Fibroblast of upper back skin (primary cell): ENCODE measurements at regions not wholly inside any gene's neighbourhood (a gene's known extent, or its start where the extent isn't known, plus 50 kb on each side); places are given as distances from the start of the nearest gene placed in this dataset.

Source experiments
- DNase-seq: peaks from one replicate; pipeline ENCODE4 v3.0.0-alpha.2; 2013

DNA sequence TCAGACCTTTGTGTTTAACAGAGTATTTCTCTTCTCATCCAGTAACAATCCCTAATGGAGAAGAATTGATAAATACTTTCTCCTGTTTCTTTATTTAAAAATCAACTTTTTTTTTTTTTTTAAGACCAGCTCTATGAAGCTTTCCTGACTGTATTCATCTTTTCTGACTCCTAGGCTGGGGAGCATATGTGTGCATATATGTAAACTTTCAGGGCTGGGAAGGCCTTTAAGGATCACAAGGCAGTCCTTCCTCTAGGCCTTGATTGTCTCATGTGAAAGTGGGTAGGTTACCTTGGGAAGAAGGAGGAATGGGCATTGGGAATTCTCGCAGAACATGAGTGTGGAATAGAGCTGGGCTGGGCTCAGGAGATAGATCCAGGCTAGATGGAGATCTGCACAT, 292.9 kb upstream of the SALL1 start:
- DNase-seq, result no peak

DNA sequence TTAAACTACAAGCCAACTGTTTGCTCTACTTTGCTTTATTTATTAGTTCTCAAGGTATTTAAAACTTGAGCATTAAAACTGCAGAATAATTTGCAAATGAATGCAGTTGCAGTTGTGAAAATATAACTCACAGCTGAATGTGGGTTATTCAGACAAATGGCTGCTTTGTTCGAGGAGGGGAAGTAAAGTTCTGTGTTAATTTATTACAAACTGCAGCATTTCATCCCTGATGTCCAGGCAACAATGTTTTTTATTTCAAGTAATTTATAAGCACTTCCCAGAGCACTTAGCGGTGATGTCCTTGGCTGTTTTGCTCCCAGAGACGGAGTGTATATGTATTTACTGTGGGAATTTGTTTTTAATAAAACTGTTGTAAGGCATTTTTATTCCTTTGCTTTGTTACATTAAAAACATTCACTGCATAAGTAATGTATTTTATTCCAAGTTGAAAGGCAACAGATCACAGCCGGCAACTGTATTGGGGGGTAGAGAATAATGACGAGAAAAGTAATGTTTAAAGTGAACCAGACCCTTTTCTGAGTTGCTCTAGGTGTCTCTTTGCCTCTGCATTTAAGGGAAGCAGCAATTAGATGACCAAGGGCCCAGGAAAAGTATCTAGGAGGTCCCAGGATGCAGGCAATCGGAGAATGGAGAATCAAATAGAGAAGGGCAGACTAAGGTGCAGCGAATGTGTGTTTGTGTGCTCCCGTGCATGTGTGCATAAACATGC, 291.2 kb upstream of the SALL1 start:
- DNase-seq, result no peak

DNA sequence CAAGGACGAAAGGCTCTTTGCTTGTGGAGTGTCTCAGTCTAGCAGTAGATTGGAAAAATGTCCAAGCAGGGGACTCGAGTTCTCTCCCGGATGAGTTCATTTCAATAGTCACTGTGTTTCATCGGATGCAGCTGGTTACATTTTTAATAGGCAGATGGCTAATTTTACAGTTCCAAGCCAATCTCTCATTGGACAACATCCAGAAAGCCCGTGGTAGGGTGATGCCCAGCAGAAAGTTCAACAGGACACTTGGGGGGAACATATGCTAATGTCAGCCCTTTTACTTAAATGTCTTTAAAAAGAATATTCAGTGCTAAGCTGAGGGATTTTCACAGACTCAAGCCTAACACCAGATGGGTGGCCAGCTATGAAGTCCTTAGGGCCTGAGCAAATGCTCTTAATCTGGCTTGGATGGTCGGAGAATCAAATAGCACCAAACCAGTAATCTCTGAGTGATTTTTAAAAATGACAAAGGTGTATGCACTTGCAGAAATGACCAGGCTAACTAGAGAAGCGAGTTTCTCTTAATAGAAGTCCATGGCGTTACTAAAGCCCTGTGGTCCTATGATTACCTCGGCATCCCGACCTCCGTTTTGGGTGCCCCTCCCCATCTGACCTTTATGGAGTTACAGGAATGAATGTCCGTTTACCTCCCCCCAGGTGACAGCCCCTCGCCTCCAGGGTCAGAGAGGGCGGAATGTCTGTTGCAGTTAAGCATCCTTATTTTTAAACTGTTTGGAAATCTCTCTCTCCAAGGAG, 289.2 kb upstream of the SALL1 start:
- DNase-seq, result no peak

DNA sequence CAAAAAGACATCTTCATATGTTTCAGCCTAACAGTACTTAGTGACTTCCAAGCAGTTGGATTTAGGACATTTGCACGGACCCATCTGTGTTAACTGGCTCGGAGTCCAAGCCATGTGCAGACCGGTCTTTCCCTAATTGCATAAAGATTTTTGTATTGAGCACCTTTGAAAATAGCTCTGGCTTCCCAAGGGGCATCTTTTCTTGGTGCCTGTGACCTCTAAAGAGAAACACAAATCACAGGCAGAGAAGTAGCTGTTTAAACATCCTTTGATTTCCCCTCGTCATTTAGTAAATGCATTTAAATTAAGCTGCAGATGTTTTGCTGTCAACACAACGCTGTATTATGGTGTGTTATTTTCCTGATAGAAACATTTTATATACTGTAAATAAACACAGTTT, 288.2 kb upstream of the SALL1 start:
- no peak for DNase-seq

DNA sequence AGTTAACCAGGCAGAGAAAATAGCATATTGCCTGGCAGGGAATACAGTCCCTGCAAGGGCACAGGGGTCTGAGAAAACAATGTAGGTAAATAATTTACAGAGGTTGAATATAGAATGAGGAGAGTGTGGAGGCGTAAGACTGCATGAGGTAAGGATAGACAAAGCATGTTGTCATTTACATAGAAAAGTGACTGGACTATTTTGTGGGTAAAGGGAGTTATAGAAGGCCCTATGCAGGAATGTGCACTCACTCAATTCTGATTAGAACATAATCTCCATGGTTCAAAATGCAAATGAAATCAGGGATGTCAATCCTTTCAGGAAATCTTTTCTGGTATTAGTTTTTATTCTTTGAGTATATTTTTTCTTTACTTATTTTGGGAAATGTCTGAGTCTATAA, 285.7 kb upstream of the SALL1 start:
- DNase-seq, result no peak

DNA sequence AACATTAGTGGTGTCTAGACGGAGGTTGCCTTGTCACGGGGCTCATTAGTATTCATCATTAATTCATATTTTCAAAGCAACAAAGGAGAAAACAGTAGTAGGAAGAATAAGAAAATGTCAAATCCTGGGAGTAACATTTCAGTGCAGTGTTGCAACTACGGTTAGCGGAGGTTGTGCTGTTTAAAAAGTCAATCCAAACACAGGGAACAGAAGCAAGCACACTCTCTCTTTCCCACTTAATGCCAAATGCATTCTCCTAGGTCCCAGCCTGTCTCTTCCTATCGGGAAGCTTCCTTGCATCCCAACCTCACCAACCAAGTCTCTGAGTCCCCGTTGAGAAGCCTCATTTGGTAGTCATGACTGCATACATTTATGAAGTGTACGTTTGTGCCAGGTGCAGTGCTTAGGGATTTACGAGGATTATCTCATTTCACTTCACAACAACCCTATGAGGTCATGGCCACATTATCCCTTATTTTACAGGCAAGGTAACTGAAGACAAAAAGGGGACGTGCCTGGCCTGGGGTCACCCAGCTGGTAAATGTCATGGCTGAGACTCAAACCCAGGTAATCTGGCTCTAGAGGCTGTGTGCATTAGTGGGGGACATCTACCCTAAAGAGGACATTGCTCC, 283.6 kb upstream of the SALL1 start:
- no peak for DNase-seq

DNA sequence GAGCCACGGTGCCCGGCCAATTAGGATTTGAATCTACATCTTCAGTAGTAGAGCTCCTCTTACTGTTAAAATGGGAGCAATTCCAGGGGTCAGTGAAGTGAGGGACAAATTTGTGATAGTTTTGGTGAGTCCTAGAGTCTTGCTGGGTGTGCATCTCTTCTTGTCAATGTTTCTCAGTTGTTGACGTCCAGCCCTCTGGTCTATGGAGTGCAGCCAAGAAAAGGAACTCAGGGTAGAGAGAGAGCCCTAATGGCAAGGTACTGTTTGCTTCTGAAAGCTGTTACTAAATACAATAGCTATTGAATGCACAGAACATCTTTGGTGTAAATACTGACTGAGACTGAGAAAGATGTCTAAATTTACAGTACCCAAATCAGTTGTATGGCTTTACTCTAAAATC, 282.5 kb upstream of the SALL1 start:
- no peak for DNase-seq

DNA sequence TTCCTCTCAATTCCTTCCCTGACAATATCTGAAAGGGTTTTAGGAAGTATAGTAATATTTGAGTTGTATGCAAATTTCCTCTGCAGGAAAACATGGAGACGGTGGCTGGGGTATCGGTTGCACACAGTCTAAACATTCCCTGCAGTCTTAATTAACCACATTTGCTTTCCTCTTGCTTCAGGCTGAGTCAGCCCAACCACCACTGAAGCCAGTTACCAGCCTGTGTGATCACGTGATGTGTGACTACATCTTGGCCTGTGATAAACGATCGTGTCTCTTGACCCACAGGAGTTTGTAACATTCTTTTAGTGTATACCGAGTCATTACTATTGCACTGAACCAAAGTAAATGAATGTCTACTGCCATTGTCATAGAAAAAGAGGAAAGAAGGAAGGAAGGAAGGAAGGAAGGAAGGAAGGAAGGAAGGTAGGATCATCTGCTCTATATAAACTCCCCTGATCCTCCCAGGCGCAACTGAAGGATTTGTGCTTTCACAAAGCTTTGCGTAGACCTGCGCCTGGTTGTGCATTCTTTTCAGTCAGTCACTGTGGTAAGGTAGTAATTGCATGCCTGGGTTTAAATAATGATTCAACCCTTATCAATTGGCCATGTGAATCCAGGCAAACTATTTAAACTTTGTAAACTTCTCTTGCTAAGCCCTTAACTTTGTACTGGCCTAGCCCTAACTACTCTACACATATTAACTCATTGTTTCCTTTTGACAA, 280.6 kb upstream of the SALL1 start:
- DNase-seq, result peak; percentile 99

DNA sequence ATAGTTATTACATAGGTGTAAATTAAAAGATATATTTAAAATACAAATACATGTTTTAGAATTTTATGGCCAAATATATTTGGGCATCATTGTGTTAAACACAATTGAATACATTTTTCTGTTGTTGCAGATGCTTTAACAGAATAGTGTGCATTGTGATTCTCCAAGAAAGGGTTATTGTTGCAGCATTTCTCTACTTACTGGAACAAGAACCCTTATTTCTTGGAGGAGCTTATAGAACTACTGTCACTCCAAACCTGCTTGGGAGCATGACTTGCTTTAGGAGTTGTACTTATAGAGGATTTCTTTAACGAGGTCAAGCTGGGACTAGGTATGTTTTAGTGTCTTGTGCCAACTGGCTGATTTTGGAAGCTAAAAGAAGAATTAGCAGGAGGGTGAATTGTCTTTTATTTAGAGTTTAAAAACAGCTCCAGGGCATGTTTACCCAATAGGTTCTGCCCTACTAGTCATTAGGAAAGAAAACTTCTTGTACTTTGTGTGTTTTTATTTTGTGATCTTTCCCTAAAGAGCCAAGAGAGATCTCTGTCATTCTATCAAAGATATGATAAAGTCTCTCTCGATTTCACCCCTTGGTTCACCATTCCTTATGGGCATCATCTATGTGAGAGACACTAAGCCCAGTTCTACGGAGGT, 279.8 kb upstream of the SALL1 start:
- no peak for DNase-seq

DNA sequence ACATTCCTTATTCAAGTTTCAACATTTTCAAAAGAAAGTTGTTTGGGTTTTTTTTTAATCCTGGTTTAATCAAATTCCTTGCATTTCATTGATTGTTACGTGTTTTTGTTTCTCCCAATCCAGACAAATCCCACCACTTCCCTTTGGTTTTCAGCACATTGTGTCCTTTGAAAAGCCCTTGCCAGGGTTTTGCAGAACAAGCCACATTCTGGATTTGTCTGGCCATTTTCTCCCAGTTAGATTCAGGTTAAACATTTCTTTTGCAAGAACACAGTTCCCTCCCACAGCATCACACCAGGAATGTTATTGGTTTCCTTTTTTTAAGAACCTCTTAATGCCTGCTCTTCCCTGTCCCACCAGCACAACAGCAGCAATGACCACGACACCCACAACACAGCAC, 278.0 kb upstream of the SALL1 start:
- peak; percentile 49 for DNase-seq

DNA sequence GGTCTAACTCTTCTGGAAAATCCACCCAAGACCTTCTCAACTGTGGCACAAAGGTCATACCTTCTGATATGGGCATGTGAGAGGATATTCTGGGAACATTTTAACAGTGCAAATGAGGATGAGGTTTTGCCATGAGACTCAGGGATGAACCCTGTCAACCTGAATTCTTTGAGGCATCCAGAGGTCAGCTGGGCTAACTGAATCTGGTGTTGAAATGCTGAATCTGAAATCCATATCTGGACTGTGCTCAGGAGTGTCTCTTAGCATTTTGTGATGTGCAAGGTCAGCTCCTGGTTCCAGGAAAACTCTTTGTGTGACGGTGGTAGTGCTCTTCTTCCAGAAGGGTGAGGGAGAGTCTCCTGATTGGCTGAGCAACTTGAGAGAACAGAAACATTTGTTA, 276.0 kb upstream of the SALL1 start:
- no peak for DNase-seq

DNA sequence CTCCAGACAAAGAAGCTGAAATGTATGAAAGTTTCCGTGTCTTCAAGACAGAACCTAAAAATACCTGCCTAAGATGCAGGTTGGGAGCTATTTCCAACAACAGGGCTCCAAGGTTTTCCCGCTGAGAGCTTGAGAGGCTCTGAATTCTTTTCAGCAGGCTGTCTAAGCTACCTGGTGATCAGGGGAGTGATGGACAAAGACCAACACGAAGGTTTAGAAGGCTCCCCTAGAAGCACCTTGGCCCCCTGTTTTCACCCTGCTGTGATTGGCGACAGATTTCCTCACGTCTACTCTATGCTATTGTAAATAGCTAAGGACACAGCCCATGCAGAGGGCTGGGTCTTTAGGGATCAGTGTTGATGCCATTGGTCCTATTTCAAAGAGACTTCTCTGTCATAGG, 275.2 kb upstream of the SALL1 start:
- no peak for DNase-seq

DNA sequence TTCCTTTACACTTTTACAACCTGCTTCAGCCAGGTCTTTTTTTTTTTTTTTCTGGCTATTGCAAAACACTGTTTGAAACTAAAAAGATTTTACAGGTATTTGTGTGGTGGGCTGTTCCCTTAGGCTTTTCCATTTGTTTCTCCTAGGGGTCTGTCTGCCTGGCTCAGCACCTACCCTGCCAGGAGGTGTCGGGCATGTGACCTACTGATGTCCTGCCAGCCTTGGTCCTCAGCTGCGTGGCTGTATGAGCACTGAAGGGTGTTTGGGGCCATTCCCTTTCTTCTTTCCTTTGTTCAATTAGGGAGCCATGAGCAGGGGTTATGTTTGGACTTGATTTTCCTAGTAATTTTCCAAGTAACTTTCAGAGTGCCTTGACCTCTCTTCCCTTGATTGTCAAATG, 269.2 kb upstream of the SALL1 start:
- no peak for DNase-seq

DNA sequence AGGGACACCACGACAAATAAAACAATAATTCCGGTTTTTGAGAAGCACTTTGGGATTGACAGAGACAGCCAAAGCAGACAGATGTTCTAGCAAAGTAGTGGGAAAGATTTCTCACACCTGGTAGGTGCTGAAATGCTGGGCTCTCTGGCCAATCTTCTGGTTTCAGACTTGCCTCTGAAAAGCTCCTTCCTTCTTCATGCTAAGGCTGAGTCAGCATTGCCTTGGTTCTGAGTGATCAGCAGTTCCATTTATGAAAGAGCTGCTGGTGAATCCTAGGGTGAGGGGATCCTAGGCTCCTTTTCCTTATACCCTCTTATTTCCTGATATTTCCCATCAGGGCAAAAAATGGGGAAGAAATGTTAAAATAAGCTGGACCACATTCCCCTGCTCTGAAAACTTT, 268.7 kb upstream of the SALL1 start:
- DNase-seq, result no peak

DNA sequence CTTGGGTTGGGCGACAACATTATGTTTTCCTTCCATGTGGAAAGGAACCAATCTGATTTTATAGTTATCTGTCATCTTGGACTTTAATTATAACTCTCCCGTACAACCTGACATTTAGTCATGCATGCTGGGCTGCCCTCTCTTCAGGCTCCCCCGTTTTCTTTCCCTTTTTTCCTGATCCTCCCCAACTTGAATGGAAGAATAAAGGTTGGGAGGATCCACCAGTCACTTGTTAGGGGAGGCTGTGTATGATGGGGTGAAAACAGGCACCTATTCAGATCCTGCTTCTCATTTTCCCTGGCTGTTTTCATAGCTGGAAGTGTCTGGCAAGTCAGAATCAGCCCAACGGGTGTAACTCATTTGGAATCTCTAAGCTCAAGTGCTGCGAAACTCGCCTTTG, 267.2 kb upstream of the SALL1 start:
- no peak for DNase-seq

DNA sequence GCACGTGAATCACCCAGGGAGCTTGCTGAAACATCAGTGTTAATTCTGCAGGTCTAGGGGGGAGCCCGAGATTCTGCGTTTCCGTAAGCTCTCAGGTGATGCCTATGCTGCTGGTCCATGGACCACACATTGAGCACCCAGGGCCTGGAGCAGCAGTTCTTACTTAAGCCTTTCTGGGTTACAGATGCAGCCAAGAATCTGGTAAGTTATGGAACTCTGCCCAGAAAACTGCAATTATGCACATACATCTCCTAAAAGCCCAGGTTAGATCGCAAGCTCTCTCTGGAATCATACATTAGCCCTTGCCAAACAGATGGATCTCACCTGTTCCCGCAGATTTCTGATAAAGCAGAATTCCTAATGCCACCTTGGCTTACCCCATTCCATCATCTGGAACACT, 265.9 kb upstream of the SALL1 start:
- DNase-seq, result peak; percentile 79

DNA sequence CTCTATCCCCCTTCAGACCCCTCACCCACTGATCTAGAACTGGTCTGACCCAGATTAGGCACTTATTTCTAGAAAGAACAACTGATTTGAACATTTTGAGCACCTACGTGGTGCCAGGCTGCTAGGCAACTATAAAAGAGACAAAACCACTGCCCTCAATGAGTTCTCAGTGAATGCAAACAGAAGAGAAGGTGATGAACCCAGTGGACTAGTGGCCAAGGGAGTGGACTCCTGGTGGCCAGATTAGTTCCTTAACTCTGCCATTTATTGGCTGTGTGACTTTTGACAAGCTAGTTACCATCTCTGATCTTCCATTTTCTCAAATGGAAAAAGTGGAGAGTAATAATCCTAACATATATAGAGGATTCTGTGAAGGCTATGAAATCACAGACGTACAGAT, 259.1 kb upstream of the SALL1 start:
- no peak for DNase-seq

DNA sequence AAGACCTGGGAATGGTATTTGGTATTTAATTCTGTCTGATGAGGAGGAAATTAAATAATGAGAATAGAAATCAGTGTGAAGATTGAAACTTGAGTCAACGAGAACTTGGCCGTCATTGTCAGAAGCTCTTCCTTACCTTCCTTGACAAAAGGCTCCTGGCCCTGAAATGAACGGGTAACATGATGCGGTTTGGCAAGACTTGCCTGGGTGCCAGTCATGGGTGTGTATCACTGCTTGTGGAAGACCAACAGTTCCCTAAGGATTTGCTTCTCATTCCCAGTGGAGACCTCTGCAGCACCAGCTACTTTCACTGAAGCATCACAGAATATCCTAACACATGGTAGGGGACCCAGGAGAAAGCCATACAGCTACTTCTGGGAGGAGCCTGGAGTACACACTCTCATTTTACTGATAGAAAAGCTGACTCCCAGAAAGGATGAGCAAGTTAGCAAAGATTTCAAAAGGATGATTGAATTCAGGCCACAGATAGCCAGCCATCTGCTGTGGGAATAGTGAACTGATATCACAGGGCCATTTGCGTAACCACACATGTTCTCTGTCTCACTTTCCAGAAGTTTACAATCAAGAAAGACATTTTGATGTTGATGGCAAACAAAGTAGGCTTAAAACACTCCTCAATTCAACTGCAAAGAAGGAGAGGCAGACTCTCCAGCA, 258.1 kb upstream of the SALL1 start:
- peak; percentile 37 for DNase-seq

DNA sequence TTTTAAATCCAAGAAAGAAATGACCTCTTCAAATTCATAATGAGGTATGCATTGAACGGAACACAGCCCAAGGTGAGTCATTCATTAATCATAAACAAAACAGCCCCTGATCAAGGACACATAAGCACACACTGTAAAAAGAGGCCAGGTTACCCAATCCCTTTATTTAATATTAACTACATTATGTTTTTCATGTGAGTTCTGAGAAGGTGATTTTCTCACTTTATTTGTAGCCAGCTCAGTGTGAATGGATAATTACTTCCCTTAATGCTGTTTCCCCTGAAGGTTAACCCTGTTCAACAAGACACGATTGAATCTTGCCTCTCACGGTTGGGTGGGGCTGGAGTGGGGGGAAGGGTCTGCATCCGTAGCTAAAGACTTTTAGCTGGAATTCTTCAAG, 257.3 kb upstream of the SALL1 start:
- peak; percentile 32 for DNase-seq

DNA sequence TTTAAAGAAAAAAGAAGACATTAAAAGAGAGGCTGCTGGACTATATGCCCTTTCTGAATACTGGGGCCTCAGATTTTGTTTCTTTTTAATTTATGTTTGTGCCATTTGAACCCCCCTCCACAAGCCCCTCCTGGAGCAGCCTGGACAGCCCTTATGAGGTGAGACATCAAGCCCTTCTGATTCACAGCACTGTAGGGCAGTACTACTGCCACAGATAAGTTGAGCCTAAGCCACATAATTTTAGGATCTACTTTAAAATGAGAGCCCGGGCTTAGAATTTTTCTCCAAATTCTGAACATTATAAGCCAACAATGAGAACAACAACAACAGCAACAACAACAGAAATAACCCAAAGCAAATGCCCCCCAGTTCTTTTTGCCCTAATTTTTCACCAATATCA, 256.9 kb upstream of the SALL1 start:
- DNase-seq, result no peak

DNA sequence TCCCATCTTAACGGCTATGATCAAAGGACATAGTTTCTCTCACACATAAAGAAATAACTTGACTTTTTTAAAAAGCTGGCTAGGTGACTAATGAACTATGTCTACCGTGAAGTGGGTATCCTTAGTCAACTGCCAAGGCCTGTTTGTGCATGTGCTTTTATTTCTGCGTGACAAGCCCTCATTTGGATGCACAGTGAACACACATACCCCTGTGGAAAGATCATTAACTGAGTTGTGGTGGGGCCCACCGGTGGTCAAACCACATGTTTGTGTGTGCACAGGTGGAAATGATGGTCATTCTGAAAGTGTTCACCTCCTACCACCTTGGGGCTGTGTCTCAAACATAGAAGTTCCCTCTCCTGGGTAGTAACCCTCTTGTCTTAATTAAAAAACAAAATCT, 256.1 kb upstream of the SALL1 start:
- DNase-seq, result no peak

DNA sequence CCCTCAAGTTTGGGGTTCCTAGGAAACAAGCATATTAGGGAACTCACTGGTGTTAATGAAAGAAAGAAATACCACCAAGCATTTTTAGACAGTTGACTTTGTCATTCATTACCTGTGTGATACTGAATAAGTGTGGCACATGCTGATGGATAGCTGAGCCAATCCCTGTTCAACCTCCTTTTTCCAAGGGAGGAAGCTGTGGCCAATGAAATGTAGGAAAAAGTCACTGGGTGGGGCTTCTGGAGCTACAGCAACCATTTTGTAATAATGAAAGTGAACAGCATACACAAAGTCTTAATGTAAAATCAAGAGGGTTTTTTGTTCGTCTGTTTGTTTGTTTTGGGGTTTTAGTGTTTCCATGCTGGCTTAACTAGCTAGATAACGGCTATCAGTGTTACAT, 254.3 kb upstream of the SALL1 start:
- no peak for DNase-seq

DNA sequence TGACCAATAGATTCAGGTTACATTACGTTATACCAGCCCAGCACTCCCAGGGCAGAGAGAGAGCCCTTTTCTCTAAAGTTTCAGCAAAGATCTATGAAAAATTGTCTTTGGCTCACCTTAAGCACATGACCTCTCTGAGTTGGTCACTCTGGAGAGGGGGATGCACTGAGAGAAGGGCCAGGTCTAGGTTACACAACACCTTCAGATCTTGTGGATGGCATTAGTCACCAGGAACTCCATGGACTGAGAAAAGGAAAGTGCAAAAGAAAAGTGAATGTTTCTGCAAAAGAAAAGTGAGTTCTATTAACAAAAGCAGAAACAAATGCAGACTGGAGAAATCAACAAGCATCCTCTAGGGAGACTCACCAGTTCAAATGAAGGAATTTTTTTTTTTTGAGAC, 253.3 kb upstream of the SALL1 start:
- DNase-seq, result no peak
